ENCODE measurements at regions not wholly inside any gene's neighbourhood (a gene's known extent, or its start where the extent isn't known, plus 50 kb on each side); places are given as distances from the start of the nearest gene placed in this dataset.

- TF ChIP-seq, protein P1, sequence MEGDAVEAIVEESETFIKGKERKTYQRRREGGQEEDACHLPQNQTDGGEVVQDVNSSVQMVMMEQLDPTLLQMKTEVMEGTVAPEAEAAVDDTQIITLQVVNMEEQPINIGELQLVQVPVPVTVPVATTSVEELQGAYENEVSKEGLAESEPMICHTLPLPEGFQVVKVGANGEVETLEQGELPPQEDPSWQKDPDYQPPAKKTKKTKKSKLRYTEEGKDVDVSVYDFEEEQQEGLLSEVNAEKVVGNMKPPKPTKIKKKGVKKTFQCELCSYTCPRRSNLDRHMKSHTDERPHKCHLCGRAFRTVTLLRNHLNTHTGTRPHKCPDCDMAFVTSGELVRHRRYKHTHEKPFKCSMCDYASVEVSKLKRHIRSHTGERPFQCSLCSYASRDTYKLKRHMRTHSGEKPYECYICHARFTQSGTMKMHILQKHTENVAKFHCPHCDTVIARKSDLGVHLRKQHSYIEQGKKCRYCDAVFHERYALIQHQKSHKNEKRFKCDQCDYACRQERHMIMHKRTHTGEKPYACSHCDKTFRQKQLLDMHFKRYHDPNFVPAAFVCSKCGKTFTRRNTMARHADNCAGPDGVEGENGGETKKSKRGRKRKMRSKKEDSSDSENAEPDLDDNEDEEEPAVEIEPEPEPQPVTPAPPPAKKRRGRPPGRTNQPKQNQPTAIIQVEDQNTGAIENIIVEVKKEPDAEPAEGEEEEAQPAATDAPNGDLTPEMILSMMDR (IDR thresholded peaks at IDR 0.05; ENCODE audit: low read depth, low read length), result no peak
- no peak overlapping the region for H3K4me3 ChIP-seq (ENCODE audit: low read depth, low read length)
- DNase-seq (ENCODE audit: low read depth, low spot score), result no peak
- in situ Hi-C loops (cut with HindIII; ENCODE audit: low sequenced_read_pairs), result no loop called here
Observed at GRCh38 chr20:11682285-11682684, 235.4 kb upstream of the BTBD3 start.

- TF ChIP-seq, protein P1 (IDR thresholded peaks at IDR 0.05; ENCODE audit: low read depth, low read length), result no peak
- DNase-seq (ENCODE audit: low read depth, low spot score), result no peak
- in situ Hi-C loops (cut with HindIII; ENCODE audit: low sequenced_read_pairs), result no loop called here
- H3K4me3 ChIP-seq (ENCODE audit: low read depth, low read length), result no peak overlapping the region
Observed at GRCh38 chr20:11686195-11686594, 231.5 kb upstream of the BTBD3 start.

DNA sequence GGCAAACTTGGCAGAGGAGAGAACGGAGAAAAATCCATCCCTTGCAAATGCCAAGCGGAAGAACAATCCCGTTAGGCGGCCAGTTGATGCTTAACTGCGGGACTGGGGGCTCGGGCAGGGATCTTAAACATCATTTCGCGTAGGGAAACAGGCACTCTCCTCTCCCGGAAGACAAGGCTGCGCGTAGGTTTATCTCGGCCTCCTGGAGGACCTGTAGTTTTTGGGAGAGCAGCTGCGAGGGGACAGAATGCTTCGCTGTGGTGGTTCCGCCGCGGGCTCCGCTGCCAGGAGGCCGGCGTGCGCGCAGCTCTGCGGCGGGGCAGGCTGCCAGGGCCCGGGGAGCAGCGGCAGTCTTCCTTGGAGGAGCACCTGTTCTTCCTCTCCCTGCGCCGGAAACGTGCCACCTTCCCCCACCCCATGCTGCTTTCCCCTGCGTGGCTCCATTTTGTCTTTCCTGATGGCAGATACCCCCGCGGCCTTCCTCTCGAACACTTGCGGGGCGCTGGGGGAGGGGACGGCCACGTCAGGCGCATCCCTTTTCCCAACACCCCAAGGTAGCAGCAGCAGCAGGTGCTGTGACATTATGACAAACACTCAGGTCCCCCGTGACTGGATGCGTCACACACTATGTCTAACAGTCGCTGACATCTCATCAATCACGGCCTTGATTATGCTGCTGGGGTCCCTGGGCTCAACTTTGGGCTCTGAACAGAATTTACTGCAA, 230.7 kb upstream of the BTBD3 start:
- peak overlapping the region; percentile 33 for H3K4me3 ChIP-seq (ENCODE audit: low read depth, low read length)
- DNase-seq (ENCODE audit: low read depth, low spot score), result peak; percentile 29
- TF ChIP-seq, protein P1 (IDR thresholded peaks at IDR 0.05; ENCODE audit: low read depth, low read length), result no peak

DNA sequence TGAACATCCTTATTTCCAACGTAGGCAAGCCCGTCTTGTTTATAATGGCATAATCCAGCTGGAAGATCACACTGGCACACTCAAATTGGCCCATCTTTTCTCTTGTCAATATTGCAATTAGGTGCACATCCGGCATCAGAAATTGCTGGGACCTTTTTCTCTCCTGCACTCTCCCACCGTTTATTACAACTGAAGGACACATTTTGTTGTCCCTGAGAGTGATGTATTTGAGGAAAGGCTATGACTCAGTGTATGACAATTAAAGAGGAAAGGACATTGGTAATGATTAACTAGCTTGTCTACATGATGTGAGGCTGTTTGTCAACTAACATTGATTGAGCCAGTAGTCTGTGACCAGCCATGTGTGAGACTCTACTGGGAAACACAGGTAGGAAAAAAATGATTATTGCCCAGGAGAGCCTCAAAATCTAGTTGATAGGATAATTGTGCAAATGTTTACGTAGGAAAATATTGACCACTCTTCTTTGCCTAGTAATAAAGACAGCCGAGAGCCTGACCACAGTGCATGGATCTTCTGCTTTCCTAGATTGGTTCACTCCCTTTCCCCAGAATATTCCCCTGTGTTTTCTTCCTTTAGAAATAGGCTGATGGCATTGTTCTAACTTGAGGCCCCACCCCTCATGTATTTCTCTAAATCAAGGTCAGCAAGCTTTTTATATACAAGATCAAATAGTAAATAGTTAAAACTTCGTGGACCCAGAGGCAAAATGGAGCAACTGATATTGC, 230.0 kb upstream of the BTBD3 start:
- in situ Hi-C loops (cut with HindIII; ENCODE audit: low sequenced_read_pairs), result no loop called here
- DNase-seq (ENCODE audit: low read depth, low spot score), result no peak
- TF ChIP-seq, protein P1 (IDR thresholded peaks at IDR 0.05; ENCODE audit: low read depth, low read length), result no peak
- no peak overlapping the region for H3K4me3 ChIP-seq (ENCODE audit: low read depth, low read length)

More for the DNA sequence above, 230.7 kb upstream of the BTBD3 start:
- in situ Hi-C loops (cut with HindIII; ENCODE audit: low sequenced_read_pairs), result no loop called here

- in situ Hi-C loops (cut with HindIII; ENCODE audit: low sequenced_read_pairs), result no loop called here
- TF ChIP-seq, protein P1 (IDR thresholded peaks at IDR 0.05; ENCODE audit: low read depth, low read length), result no peak
- H3K4me3 ChIP-seq (ENCODE audit: low read depth, low read length), result no peak overlapping the region
- DNase-seq (ENCODE audit: low read depth, low spot score), result no peak
Observed at GRCh38 chr20:11689262-11689661, 228.4 kb upstream of the BTBD3 start.

GRCh38 chr20:11691766-11692165, 225.9 kb upstream of the BTBD3 start:
- H3K4me3 ChIP-seq (ENCODE audit: low read depth, low read length), result no peak overlapping the region
- TF ChIP-seq, protein P1 (IDR thresholded peaks at IDR 0.05; ENCODE audit: low read depth, low read length), result no peak
- in situ Hi-C loops (cut with HindIII; ENCODE audit: low sequenced_read_pairs), result no loop called here
- no peak for DNase-seq (ENCODE audit: low read depth, low spot score)

Measured in astrocyte of the spinal cord (primary cell).